Muscle layer of duodenum (tissue), 2 donors: ENCODE measurements at regions not wholly inside any gene's neighbourhood (a gene's known extent, or its start where the extent isn't known, plus 50 kb on each side); places are given as distances from the start of the nearest gene placed in this dataset.

Experiments used
- H3K27ac ChIP-seq: one replicate; pipeline ENCODE4 v1.7.0; 2013; ENCODE audit warnings: mild to moderate bottlenecking, low read length
- H3K27me3 ChIP-seq: one replicate; pipeline ENCODE4 v1.7.0; 2013; ENCODE audit warnings: low read depth, mild to moderate bottlenecking, control low read depth, low read length
- H3K36me3 ChIP-seq, 2 donors: one replicate each; pipeline ENCODE4 v1.7.0; 2013; ENCODE audit warnings: low read length in 2 of 2, control low read depth in 1 of 2, mild to moderate bottlenecking in 1 of 2; ENCODE audit not compliant: insufficient read depth in 2 of 2, control insufficient read depth in 1 of 2
- H3K4me1 ChIP-seq, 2 donors: one replicate each; pipeline ENCODE4 v1.7.0; 2013; ENCODE audit warnings: low read length in 2 of 2, mild to moderate bottlenecking in 2 of 2, control low read depth in 1 of 2, moderate library complexity in 1 of 2; ENCODE audit not compliant: insufficient read depth in 2 of 2, control insufficient read depth in 1 of 2
- H3K4me3 ChIP-seq, 2 donors: one replicate each; pipeline ENCODE4 v1.7.0; 2013; ENCODE audit warnings: low read length in 2 of 2, low read depth in 1 of 2, mild to moderate bottlenecking in 1 of 2
- H3K9me3 ChIP-seq, 2 donors: one replicate each; pipeline ENCODE4 v1.7.0; 2013; ENCODE audit warnings: low read length in 2 of 2, control low read depth in 1 of 2, mild to moderate bottlenecking in 1 of 2; ENCODE audit not compliant: control insufficient read depth in 1 of 2
- donor health status: healthy.

DNA sequence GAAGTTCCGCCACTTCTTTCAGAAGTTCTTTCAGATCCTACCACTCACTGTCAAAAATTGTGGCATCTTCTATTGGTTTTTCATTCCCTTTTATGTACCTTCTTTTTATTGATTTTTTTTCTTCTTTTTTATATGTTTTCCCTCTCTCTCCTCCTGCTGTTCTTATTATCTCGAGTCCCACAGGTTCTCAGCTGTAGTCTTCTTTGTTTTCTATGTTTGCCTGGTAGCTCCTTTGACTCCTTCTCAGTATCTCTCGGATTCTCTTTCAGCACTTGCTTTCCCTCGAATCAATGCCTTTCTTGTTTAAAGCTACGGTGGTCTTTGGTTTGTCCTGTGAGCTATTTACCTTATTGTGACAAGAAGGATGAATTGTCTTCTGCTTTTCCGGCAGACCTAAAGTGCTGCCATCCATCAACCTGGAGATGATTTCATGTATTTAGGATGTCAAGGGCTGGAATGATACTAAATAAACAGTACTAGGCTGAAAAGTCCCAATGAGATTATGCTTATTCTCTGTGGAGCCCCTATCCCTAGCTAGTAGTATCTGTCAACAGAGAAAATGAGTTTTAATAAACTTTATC is 541.7 kb downstream of the NOVA1 start:
- H3K9me3 ChIP-seq: no peaks in the 10 kb centered on the region
- H3K27me3 ChIP-seq: no peaks in the 10 kb centered on the region
- H3K4me3 ChIP-seq: no peak overlapping the region
- no peaks in the 10 kb centered on the region for H3K4me1 ChIP-seq
- H3K36me3 ChIP-seq: no peaks in the 10 kb centered on the region
- no peak overlapping the region for H3K27ac ChIP-seq

DNA sequence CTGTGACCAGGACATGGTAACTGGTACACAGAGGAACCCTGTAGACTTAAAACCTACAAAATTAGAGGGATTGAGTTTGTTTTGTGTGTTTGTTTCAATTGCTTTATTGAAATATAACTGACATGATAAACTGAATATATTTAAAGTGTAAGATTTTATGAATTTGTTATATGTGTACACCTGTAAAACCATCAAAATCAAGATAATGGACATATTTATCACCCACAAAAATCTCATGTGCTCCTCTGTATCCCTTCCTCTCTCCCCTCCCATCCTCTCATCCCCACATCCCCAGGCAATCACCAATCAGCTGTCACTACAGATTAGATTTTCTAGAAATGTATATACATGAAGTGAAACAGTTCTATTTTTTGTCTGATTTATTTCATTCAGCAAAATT is 565.5 kb downstream of the NOVA1 start:
- Histone ChIP-seq H3K9me3 (no peaks in the 10 kb centered on the region), H3K4me1 (no peaks in the 10 kb centered on the region), H3K36me3 (no peaks in the 10 kb centered on the region), H3K4me3 (no peak overlapping the region), H3K27ac (no peak overlapping the region), H3K27me3 (no peaks in the 10 kb centered on the region)

DNA sequence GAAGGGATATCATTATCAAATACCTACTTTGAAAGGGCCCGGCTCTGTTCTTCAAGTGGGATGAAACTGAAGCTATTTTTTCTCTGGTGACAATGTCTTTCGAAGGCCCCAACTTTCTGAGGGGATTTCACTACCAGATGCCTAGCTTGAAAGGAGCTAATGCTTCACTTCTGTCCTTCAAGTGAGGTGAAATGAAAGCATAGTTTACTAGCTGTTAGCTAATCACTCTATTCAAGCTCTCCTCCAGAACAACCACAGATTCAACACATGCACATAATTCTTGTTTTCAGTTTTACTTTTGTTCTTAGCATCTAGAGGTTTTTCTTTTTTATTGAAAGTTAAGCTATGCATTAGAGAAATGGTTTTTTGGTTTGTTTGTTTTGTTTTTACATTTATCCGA is 571.4 kb downstream of the NOVA1 start:
- H3K27me3 ChIP-seq: no peaks in the 10 kb centered on the region
- H3K4me3 ChIP-seq: no peak overlapping the region
- H3K36me3 ChIP-seq: no peaks in the 10 kb centered on the region
- H3K4me1 ChIP-seq: no peaks in the 10 kb centered on the region
- H3K9me3 ChIP-seq: no peaks in the 10 kb centered on the region
- H3K27ac ChIP-seq: no peak overlapping the region

DNA sequence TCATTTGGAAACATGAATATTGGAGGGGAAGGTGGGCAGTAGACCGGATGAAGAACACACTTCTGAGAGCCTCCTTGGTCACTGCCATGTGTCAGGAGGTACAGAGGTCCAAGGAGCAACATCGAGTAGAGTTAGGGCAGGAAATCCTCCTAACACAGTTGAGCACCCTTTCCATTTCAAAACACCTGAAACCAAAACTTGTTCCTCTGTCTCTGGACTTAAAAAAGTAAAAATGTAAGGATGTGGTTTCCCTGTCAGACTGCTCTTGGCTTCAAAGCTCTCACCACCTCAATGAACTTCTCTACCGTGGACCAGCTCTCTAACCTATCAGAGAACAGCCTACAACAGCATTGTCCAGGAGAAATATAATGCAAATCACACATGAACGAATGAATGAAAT is 573.9 kb downstream of the NOVA1 start:
- H3K36me3 ChIP-seq: no peaks in the 10 kb centered on the region
- no peak overlapping the region for H3K27ac ChIP-seq
- no peaks in the 10 kb centered on the region for H3K4me1 ChIP-seq
- H3K27me3 ChIP-seq: no peaks in the 10 kb centered on the region
- no peaks in the 10 kb centered on the region for H3K9me3 ChIP-seq
- no peak overlapping the region for H3K4me3 ChIP-seq

DNA sequence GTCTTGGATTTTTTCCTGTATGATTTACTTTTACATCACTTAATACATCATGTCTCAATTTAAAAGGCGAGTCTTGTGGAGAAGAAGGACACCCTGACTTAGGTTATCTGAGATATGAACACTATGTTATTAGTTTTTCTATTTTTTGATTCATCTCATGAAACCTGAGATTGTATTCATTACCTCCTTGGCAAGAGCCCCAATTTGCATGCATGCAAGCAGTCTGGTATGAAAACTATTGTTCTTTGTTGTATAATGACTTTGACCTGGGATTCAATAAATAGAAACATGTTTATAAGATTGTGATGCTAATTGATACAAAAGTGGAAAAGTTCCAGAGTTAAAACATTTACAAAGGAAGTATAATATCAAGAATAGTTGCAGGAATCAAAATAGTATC is 576.1 kb downstream of the NOVA1 start:
- H3K4me1 ChIP-seq: no peaks in the 10 kb centered on the region
- no peaks in the 10 kb centered on the region for H3K9me3 ChIP-seq
- H3K36me3 ChIP-seq: no peaks in the 10 kb centered on the region
- no peak overlapping the region for H3K4me3 ChIP-seq
- no peak overlapping the region for H3K27ac ChIP-seq
- H3K27me3 ChIP-seq: no peaks in the 10 kb centered on the region

DNA sequence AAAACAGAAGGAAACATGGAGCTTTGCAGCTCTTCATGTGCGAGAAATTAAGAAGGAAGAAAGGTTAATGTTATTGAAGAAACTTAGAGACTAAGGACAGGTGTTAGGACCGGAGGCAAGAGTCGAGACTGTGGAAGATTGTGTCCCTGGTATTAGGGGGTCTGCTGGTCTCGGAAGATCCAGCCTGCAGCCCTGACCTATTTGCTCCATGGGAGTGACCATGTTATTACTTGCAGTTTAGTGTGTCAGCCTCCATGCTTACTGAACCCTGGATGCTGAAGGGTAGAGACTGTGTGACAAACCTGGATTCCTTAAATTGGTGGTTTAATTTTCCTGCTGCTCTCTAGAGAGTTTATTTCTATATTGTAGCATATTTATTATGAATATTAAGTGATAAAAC is 580.6 kb downstream of the NOVA1 start:
- H3K27me3 ChIP-seq: no peaks in the 10 kb centered on the region
- H3K4me1 ChIP-seq: no peaks in the 10 kb centered on the region
- H3K4me3 ChIP-seq: no peak overlapping the region
- no peaks in the 10 kb centered on the region for H3K36me3 ChIP-seq
- no peaks in the 10 kb centered on the region for H3K9me3 ChIP-seq
- H3K27ac ChIP-seq: no peak overlapping the region

DNA sequence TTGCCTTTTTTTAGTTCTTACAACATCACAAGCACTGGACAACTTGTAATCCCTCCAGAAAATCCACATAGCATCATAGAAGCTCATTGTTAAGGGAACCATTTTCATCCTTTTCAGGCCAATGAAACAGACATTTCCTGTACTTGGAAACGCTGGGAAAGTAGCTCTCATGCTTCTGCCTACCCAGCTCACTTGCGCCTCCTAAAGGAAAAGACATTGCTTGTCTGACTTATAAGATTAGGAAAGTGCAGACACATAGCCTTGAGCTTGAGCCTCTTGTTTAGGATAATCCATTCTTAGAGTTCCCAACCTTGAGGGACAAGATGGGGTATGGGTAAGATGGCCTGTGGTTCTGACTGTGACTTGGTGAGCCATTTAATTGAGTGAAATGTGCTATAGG is 589.5 kb downstream of the NOVA1 start:
- no peak overlapping the region for H3K27ac ChIP-seq

DNA sequence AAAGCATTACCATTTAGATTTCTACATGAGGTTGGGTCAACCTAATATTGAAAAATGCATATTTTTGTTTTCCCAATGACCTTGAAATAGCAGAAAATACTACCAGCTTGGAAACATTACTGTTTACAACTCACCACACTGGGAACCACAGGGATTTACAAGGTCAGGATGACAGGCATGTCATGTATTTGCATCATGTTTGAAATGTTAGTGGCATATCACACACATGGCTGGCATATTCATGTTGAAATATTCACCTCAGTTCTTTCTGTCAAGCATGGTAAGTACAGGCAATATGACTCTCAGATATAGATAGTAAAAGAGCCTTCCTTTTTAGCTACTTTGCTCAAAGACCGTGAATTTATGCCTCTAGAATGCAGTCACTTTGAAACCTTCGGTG is 593.5 kb downstream of the NOVA1 start:
- Histone ChIP-seq H3K4me3 (no peak overlapping the region), H3K4me1 (no peaks in the 10 kb centered on the region), H3K9me3 (no peaks in the 10 kb centered on the region), H3K36me3 (no peaks in the 10 kb centered on the region), H3K27ac (no peak overlapping the region), H3K27me3 (no peaks in the 10 kb centered on the region)

More for the DNA sequence above, 589.5 kb downstream of the NOVA1 start:
- no peak overlapping the region for H3K4me3 ChIP-seq
- no peaks in the 10 kb centered on the region for H3K27me3 ChIP-seq
- H3K9me3 ChIP-seq: no peaks in the 10 kb centered on the region
- no peaks in the 10 kb centered on the region for H3K4me1 ChIP-seq
- H3K36me3 ChIP-seq: no peaks in the 10 kb centered on the region

DNA sequence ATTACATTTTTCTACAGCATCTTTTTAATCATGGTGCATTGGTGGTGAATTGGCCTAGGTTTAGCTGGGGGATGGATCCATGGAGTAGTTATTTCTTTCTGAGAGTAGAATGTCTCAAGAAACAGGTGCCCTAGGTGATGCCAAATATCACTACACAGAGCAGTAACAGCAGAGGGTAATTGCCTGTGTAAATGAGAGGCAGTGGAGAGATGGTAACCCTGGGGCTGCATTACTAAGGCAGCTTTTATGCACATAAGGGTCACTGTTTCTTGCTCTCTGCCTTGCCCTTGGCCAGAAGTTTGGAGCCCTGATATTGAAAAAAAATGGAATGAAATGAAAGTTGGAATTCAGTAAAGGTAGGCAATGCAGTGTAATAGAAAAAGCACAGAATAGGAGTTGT is 604.0 kb downstream of the NOVA1 start:
- Histone ChIP-seq H3K27ac (no peak overlapping the region), H3K36me3 (no peaks in the 10 kb centered on the region), H3K4me3 (no peak overlapping the region), H3K27me3 (no peaks in the 10 kb centered on the region), H3K4me1 (no peaks in the 10 kb centered on the region), H3K9me3 (no peaks in the 10 kb centered on the region)

DNA sequence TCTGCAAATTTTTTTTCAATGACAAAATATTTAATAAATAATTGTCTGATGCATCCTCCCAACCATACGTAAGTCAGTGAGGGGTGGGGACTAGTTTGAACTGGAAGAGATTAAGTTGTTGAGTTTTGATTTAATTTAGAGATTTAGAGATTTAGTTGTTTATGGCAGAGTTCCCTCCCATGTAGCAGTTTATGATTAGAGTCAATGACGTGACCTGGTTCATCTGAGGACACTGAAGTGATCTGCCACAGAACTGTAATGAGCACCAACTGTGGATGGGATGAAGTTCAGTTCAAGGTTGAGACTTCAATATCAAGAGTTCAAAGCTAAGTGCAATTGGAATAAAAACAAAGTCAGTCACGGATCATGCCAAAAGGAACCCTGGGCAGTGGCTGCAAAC is 609.3 kb downstream of the NOVA1 start:
- Histone ChIP-seq H3K9me3 (peaks cover 0 to 7% of the 10 kb centered on the region in 2 donors), H3K4me1 (no peaks in the 10 kb centered on the region), H3K36me3 (no peaks in the 10 kb centered on the region), H3K27ac (no peak overlapping the region), H3K4me3 (no peak overlapping the region), H3K27me3 (no peaks in the 10 kb centered on the region)

DNA sequence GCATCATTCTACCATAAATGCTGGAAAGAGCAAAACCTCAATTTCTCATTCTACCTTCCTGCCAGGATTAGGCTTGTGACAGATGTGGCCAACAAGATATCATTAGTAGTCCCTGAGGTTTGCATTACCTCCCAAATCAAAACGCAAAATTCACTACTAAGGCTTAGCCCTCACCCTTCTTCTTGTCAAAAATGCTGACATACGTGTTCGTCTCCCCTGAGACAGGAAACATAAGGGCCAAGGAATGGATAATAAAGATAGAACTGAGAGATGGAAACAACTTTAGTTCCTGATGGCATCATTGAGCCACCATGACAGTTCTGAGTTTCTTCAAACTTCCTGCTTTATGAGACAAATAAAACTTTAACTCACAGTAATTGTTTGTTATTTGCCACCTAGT is 642.1 kb downstream of the NOVA1 start:
- Histone ChIP-seq H3K4me1 (peaks cover 0 to 4% of the 10 kb centered on the region in 2 donors), H3K27me3 (no peaks in the 10 kb centered on the region), H3K9me3 (peaks cover 0 to 3% of the 10 kb centered on the region in 2 donors), H3K27ac (no peak overlapping the region), H3K36me3 (no peaks in the 10 kb centered on the region), H3K4me3 (no peak overlapping the region)

DNA sequence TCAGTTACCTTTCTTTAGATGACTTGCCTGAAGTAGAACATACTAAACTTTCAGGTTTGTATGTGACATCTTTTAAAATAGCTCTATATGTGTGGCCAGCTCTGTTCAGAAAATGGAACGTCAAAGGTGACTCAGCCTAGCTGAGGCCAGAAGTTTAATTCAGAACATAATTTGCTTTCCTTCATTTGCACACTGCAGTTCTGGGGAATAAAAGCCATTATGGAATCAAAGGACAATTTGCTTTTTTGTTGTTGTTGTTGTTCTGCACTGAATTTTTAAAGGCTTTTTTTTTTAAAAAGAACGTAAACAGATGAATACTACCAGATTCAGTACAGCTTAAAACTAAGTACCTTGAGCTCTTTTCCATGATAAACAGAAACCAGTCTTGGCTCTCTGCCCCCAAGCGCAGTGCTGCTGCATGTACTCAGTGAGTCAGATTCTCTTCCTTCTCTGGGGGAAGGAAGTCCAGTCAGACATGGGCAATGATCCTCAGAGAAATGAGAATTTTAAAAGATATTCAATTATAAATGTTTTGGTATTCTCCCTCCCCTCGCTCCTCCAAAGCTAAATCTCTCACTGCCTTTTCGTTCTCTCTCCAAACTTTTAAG is 644.2 kb downstream of the NOVA1 start:
- Histone ChIP-seq H3K9me3 (peaks cover 0 to 3% of the 10 kb centered on the region in 2 donors), H3K27me3 (no peaks in the 10 kb centered on the region), H3K36me3 (no peaks in the 10 kb centered on the region), H3K4me3 (no peak overlapping the region), H3K27ac (no peak overlapping the region), H3K4me1 (peaks cover 0 to 4% of the 10 kb centered on the region in 2 donors)
